Stimulated activated CD4-positive, alpha-beta T cell treated with anti-CD3 and anti-CD28 coated beads, Interleukin-15, amount 100 ng/mL, for 24 hours (primary cell): ENCODE measurements at regions not wholly inside any gene's neighbourhood (a gene's known extent, or its start where the extent isn't known, plus 50 kb on each side); places are given as distances from the start of the nearest gene placed in this dataset.

ENCODE experiments used
- DNase-seq: peaks from one replicate; pipeline ENCODE4 v3.0.0-alpha.2; 2020

GRCh38 chr2:6644261-6644660 lies 221.4 kb downstream of the CMPK2 start:
- DNase-seq, result no peak

- no peak for DNase-seq
Observed at GRCh38 chr2:6645004-6645403, 220.7 kb downstream of the CMPK2 start.

GRCh38 chr2:6645672-6646071 lies 220.0 kb downstream of the CMPK2 start:
- DNase-seq, result no peak

- DNase-seq, result no peak
Observed at GRCh38 chr2:6647046-6647445, 218.7 kb downstream of the CMPK2 start.

- DNase-seq, result no peak
Observed at GRCh38 chr2:6648596-6649247, 217.0 kb downstream of the CMPK2 start.

GRCh38 chr2:6650311-6650710 lies 215.4 kb downstream of the CMPK2 start:
- DNase-seq, result no peak

GRCh38 chr2:6652251-6652650 lies 213.5 kb downstream of the CMPK2 start:
- no peak for DNase-seq

- no peak for DNase-seq
Observed at GRCh38 chr2:6653281-6653750, 212.4 kb downstream of the CMPK2 start.

GRCh38 chr2:6654279-6654678 lies 211.4 kb downstream of the CMPK2 start:
- no peak for DNase-seq

GRCh38 chr2:6656633-6657032 lies 209.1 kb downstream of the CMPK2 start:
- DNase-seq, result no peak

GRCh38 chr2:6657136-6657535 lies 208.6 kb downstream of the CMPK2 start:
- DNase-seq, result no peak

GRCh38 chr2:6657855-6658254 lies 207.9 kb downstream of the CMPK2 start:
- DNase-seq, result no peak

- no peak for DNase-seq
Observed at GRCh38 chr2:6664332-6665061, 201.2 kb downstream of the CMPK2 start.

- DNase-seq, result no peak
Observed at GRCh38 chr2:6665093-6666045, 200.3 kb downstream of the CMPK2 start.

- no peak for DNase-seq
Observed at GRCh38 chr2:6667326-6667725, 198.4 kb downstream of the CMPK2 start.

GRCh38 chr2:6671913-6672312 lies 193.8 kb downstream of the CMPK2 start:
- no peak for DNase-seq

GRCh38 chr2:6674381-6674780 lies 191.3 kb downstream of the CMPK2 start:
- DNase-seq, result no peak

GRCh38 chr2:6675791-6676190 lies 189.9 kb downstream of the CMPK2 start:
- DNase-seq, result no peak

- no peak for DNase-seq
Observed at GRCh38 chr2:6676241-6676640, 189.5 kb downstream of the CMPK2 start.

- no peak for DNase-seq
Observed at GRCh38 chr2:6676776-6677175, 188.9 kb downstream of the CMPK2 start.

- no peak for DNase-seq
Observed at GRCh38 chr2:6679471-6679870, 186.2 kb downstream of the CMPK2 start.

- DNase-seq, result no peak
Observed at GRCh38 chr2:6683516-6683915, 182.2 kb downstream of the CMPK2 start.

- no peak for DNase-seq
Observed at GRCh38 chr2:6685447-6685846, 180.3 kb downstream of the CMPK2 start.
